CD8-positive, alpha-beta memory T cell (primary cell): ENCODE measurements at regions not wholly inside any gene's neighbourhood (a gene's known extent, or its start where the extent isn't known, plus 50 kb on each side); places are given as distances from the start of the nearest gene placed in this dataset.

ENCODE experiments used
- CTCF ChIA-PET: fragments of 350-600 bp; sonication (Branson Sonifier 250); formaldehyde crosslinking; loops from one replicate; lab custom pipeline; 2021; ENCODE audit warnings: antibody characterized with exemption; lab: Charles Lee
- POLR2A ChIA-PET: fragments of 350-600 bp; sonication (Branson Sonifier 250); formaldehyde crosslinking; loops from one replicate; lab custom pipeline; 2021; ENCODE audit warnings: antibody characterized with exemption; lab: Charles Lee
- DNase-seq, 5 donors: peaks; one replicate each; pipeline versions ENCODE4 v3.0.0 to v3.0.0-alpha.2; 2020 to 2022; ENCODE audit warnings: mixed read lengths in 1 of 5
- H3K27ac ChIP-seq: one replicate; pipeline ENCODE4 v1.7.0; 2013; ENCODE audit warnings: low read depth, mild to moderate bottlenecking, low read length, moderate library complexity
- H3K27me3 ChIP-seq: 2 replicates; pipeline ENCODE4 v1.7.0; 2013; ENCODE audit warnings: low read length, mild to moderate bottlenecking; ENCODE audit not compliant: insufficient read depth, poor library complexity, severe bottlenecking
- H3K36me3 ChIP-seq: 2 replicates; pipeline ENCODE4 v1.7.0; 2013; ENCODE audit warnings: mild to moderate bottlenecking, low read length, moderate library complexity; ENCODE audit not compliant: insufficient read depth
- H3K4me1 ChIP-seq: 2 replicates; pipeline ENCODE4 v1.7.0; 2013; ENCODE audit warnings: mild to moderate bottlenecking, low read length, moderate library complexity; ENCODE audit not compliant: insufficient read depth
- H3K4me3 ChIP-seq: 2 replicates; pipeline ENCODE4 v1.7.0; 2013; ENCODE audit warnings: mild to moderate bottlenecking, low read length
- H3K9me3 ChIP-seq: 2 replicates; pipeline ENCODE4 v1.7.0; 2013; ENCODE audit warnings: mild to moderate bottlenecking, low read length
- H3K27ac Mint-ChIP-seq, 8 donors: one replicate each; pipeline ENCODE4 v1.8.0; 2020 to 2021; ENCODE audit warnings: mixed read lengths in 8 of 8, mild to moderate bottlenecking in 6 of 8, inconsistent platforms in 3 of 8, moderate library complexity in 3 of 8
- H3K27me3 Mint-ChIP-seq, 2 donors: one replicate each; pipeline ENCODE4 v1.8.0; 2020 to 2021; ENCODE audit warnings: mixed read lengths in 2 of 2, mild to moderate bottlenecking in 1 of 2, moderate library complexity in 1 of 2
- H3K36me3 Mint-ChIP-seq, 3 donors: one replicate each; pipeline ENCODE4 v1.8.0; 2020 to 2021; ENCODE audit warnings: mixed read lengths in 3 of 3, inconsistent platforms in 1 of 3, mild to moderate bottlenecking in 1 of 3
- H3K4me1 Mint-ChIP-seq, 3 donors: one replicate each; pipeline ENCODE4 v1.8.0; 2020 to 2021; ENCODE audit warnings: mixed read lengths in 3 of 3, inconsistent platforms in 1 of 3, mild to moderate bottlenecking in 1 of 3
- H3K4me3 Mint-ChIP-seq, 7 donors: one replicate each; pipeline ENCODE4 v1.8.0; 2020 to 2021; ENCODE audit warnings: mixed read lengths in 7 of 7, mild to moderate bottlenecking in 6 of 7, moderate library complexity in 4 of 7, inconsistent platforms in 2 of 7
- H3K9me3 Mint-ChIP-seq, 5 donors: one replicate each; pipeline ENCODE4 v1.8.0; 2020 to 2022; ENCODE audit warnings: mixed read lengths in 5 of 5, mild to moderate bottlenecking in 3 of 5, moderate library complexity in 2 of 5, inconsistent platforms in 1 of 5

DNA sequence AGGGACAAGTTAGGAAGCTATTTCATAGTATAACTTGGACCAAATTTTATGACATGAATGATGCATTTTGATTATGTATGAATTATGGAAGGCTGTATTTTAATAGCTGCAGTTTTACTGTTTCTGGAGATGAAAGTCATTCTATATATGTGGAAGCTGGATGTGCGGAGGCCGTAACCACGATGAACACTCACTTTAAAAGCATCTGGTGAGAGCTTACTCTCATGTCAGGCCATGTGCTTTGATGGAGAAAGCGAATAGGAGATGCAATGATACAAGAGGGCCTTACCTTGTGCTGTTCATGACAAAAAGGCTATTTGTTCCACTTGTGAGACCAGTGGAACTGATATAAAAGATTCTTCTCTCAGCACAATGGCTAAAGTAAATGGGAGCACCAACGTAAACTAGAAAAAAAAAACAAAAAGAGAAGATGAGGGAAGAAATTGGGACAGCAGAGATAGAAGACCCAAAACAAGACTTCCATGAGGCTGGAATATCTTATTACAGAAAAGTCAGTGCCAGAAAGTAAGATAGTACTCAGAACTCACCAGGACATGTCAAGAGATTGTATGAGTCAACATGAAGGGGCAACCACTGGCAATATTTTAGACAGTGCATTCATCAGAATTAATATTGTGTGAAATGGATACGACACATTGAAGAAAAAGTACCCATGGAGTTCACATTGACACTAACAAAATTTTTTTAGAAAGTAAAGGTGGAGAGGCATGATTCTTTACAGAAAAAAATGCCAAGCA is 63.3 kb upstream of the GAB1 start:
- H3K27ac ChIP-seq = no peak overlapping the region
- CTCF ChIA-PET = no interaction called here
- Mint-ChIP-seq H3K36me3 (no peaks in the 10 kb centered on the region), H3K4me3 (no peak overlapping the region), H3K27me3 (peaks cover 0 to 25% of the 10 kb centered on the region in 2 donors), H3K27ac (no peak overlapping the region), H3K9me3 (peaks cover 0 to 8% (median 4%) of the 10 kb centered on the region in 5 donors), H3K4me1 (no peaks in the 10 kb centered on the region)
- H3K27me3 ChIP-seq = no peaks in the 10 kb centered on the region
- POLR2A ChIA-PET = no interaction called here
- no peak overlapping the region for H3K4me3 ChIP-seq
- no peaks in the 10 kb centered on the region for H3K36me3 ChIP-seq
- no peaks in the 10 kb centered on the region for H3K9me3 ChIP-seq
- no peaks in the 10 kb centered on the region for H3K4me1 ChIP-seq
- DNase-seq = no peak

DNA sequence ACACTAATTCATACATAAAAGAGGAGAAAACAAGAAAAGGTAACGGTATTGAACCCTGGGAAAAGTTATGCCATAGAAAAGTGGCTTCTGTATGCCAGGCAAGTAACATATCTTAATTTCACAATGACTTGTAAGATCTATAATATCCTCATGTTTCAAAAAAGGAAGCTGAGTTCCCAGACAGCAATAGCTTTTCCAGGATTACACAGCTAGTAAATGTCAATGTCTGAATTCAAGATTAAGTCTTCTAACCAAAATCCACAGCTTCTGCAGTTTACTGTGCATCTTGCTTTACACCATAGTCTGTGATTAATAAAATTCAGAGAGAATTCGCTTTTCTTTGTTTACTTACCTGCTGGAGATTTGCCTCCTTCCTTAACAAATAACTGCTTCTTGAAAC is 55.8 kb upstream of the GAB1 start:
- no peaks in the 10 kb centered on the region for H3K9me3 ChIP-seq
- Mint-ChIP-seq H3K4me3 (no peak overlapping the region), H3K36me3 (no peaks in the 10 kb centered on the region), H3K27me3 (peaks cover 0 to 29% of the 10 kb centered on the region in 2 donors), H3K4me1 (no peaks in the 10 kb centered on the region), H3K27ac (no peak overlapping the region), H3K9me3 (no peaks in the 10 kb centered on the region)
- ChIA-PET CTCF (no interaction called here), POLR2A (no interaction called here)
- H3K27ac ChIP-seq = no peak overlapping the region
- no peak for DNase-seq
- H3K27me3 ChIP-seq = no peaks in the 10 kb centered on the region
- no peaks in the 10 kb centered on the region for H3K36me3 ChIP-seq
- H3K4me1 ChIP-seq = no peaks in the 10 kb centered on the region
- no peak overlapping the region for H3K4me3 ChIP-seq

DNA sequence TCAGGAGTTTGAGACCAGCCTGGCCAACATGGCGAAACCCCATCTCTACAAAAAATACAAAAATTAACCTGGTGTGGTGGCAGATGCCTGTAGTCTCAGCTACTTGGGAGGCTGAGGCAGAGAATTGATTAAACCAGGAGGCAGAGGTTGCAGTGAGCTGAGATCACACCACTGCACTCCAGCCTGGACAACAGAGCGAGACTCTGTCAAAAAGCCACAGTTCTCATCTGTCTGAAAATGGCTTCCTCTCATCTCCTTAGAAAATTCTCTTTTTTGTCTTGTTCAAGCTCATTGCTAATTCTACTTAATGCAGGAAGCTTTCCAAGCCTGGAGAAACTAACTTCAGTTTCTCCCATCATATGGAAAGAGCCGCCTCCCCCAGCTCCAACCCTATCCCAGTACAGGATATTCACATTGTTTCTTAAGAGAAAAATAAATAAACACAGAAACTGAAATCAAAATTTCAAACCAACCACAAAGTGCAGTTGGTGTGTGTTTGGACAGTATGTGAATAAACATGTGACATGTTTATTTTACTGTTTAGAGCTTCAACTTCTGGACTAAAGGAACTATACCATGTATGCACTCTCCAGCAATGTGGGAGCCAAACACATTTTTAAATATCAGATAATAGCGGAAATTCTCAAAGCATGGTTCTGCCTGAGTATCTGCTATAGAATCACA is 55.0 kb upstream of the GAB1 start:
- Histone ChIP-seq H3K4me1 (no peaks in the 10 kb centered on the region), H3K36me3 (no peaks in the 10 kb centered on the region), H3K4me3 (no peak overlapping the region), H3K27ac (no peak overlapping the region), H3K9me3 (no peaks in the 10 kb centered on the region), H3K27me3 (no peaks in the 10 kb centered on the region)
- POLR2A ChIA-PET = no interaction called here
- CTCF ChIA-PET = interaction anchor here (0.6 kb wide), 1 partner anchor 17 kb away, joined by 4 read pairs; no protein-coding TSS in a partner anchor
- DNase-seq = no peak
- no peaks in the 10 kb centered on the region for H3K36me3 Mint-ChIP-seq
- H3K27ac Mint-ChIP-seq = no peak overlapping the region
- peaks cover 0 to 31% of the 10 kb centered on the region in 2 donors for H3K27me3 Mint-ChIP-seq
- H3K4me3 Mint-ChIP-seq = no peak overlapping the region
- H3K4me1 Mint-ChIP-seq = no peaks in the 10 kb centered on the region
- H3K9me3 Mint-ChIP-seq = no peaks in the 10 kb centered on the region

DNA sequence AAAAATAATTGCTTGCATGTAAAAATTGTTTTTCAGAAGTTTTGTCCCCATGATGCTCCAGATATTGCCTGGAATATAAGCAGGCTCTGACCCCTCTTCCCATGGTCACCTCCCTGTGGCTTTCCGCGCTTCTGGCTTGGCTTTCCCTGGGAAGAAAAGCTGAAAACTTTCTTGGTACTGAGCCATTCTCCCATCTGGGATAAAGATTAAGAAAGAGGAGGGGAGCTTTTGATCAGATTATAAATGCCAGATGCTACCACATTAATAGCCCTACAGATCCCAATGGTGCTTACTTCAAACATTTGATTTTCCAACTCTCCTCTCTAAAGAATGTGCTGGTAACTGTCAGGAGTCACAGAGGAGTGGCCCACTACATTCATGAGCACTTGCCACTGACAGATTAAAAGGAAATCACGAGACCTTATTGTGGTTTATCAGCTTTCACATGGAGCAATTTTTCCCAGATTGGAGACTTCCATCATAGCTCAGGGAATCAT is 54.4 kb upstream of the GAB1 start:
- no peak overlapping the region for H3K4me3 ChIP-seq
- no peak overlapping the region for H3K27ac ChIP-seq
- Mint-ChIP-seq H3K36me3 (no peaks in the 10 kb centered on the region), H3K4me1 (no peaks in the 10 kb centered on the region), H3K4me3 (no peak overlapping the region), H3K27ac (no peak overlapping the region), H3K9me3 (no peaks in the 10 kb centered on the region), H3K27me3 (peaks cover 0 to 31% of the 10 kb centered on the region in 2 donors)
- POLR2A ChIA-PET = no interaction called here
- CTCF ChIA-PET = no interaction called here
- H3K36me3 ChIP-seq = no peaks in the 10 kb centered on the region
- no peak for DNase-seq
- H3K9me3 ChIP-seq = no peaks in the 10 kb centered on the region
- no peaks in the 10 kb centered on the region for H3K4me1 ChIP-seq
- H3K27me3 ChIP-seq = no peaks in the 10 kb centered on the region

DNA sequence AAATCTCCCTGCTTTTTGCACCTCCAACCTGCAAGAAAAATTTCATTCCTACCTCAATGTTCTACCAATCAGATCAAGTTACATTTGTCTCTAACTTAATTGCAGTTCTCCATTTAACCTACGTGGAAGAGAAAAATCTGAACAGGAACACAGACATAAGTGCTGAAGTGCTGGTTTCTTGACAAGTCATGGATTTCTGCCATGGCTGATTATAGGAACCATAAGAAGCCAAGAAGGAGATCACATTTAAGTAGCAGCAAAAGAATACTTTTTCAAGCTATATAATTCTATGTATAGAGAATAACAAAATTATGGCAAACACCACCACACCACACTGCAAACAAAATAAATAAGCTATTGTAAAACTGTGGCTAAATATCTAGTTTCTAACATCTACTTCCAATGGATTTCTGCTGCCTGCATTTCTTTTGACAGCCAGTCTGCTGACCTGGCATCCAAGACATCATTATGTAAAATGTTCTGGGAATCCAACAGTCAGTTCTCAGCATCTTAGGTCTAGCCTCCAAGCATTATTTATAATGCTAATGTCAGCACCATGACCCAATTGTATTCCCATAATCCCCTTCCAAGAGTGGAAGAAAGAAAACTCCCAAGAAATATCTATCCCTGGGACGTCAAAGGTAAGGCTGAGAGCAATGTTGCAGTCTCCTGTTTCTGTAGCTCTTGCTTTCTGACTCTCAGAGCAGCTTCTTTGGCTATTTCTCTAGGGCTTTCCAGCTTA is 50.8 kb upstream of the GAB1 start:
- H3K27ac Mint-ChIP-seq = no peak overlapping the region
- Histone ChIP-seq H3K4me1 (no peaks in the 10 kb centered on the region), H3K36me3 (no peaks in the 10 kb centered on the region), H3K27ac (no peak overlapping the region), H3K27me3 (no peaks in the 10 kb centered on the region), H3K4me3 (no peak overlapping the region), H3K9me3 (no peaks in the 10 kb centered on the region)
- POLR2A ChIA-PET = interaction anchor here (0.6 kb wide), 1 partner anchor 98 kb away, joined by 3 read pairs; no protein-coding TSS in a partner anchor
- no peak overlapping the region for H3K4me3 Mint-ChIP-seq
- CTCF ChIA-PET = no interaction called here
- peaks cover 3 to 12% of the 10 kb centered on the region in 2 donors for H3K27me3 Mint-ChIP-seq
- H3K36me3 Mint-ChIP-seq = no peaks in the 10 kb centered on the region
- H3K4me1 Mint-ChIP-seq = no peaks in the 10 kb centered on the region
- DNase-seq = no peak
- H3K9me3 Mint-ChIP-seq = no peaks in the 10 kb centered on the region

DNA sequence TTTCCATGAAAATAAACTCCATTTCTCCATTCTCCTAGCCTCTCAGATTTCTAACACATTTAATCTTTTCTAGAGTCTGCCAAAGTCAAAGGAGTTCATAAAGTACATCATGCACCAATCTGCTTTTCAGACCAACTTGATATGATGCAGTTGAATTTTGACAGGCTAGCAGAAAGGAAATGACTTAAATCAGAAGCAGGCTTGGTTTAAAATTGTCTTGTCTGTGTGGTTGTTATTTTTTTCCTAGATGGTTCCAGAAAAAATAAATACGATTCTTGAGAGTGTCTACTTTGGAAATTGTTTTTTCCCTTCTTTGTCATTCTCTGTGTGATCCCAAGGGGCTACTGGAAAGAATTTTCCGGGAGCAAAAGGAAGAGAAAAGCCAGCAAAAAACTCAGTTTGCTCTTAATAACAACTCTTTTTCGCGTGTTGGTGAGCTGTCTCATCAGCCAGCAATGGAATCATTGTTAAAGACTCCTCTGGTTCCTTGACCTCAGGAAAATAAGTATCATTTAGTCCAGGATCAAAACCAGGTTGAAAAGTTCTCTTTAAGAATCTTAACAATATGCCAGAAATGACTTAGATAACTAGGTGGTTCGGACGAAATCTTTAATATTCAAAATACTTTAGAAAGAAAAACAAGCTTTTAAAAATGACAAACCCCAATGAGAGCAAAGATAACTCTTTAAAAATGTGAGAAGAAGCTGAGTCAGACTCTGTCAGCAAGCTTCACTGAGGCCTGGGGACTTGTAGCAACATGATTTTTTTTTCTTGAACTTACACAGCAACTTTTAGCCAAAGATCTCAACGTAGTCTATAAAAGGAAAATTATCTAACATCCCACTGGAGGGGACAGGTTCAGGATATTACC is 49.7 kb upstream of the GAB1 start:
- Mint-ChIP-seq H3K9me3 (no peaks in the 10 kb centered on the region), H3K27me3 (peaks cover 3 to 8% of the 10 kb centered on the region in 2 donors), H3K4me1 (no peaks in the 10 kb centered on the region), H3K36me3 (no peaks in the 10 kb centered on the region), H3K27ac (no peak overlapping the region), H3K4me3 (no peak overlapping the region)
- H3K4me1 ChIP-seq = no peaks in the 10 kb centered on the region
- CTCF ChIA-PET = no interaction called here
- DNase-seq = no peak
- no peak overlapping the region for H3K27ac ChIP-seq
- POLR2A ChIA-PET = no interaction called here
- H3K36me3 ChIP-seq = no peaks in the 10 kb centered on the region
- H3K4me3 ChIP-seq = no peak overlapping the region
- H3K27me3 ChIP-seq = no peaks in the 10 kb centered on the region
- no peaks in the 10 kb centered on the region for H3K9me3 ChIP-seq
